GM13976 (cell line): ENCODE measurements at regions not wholly inside any gene's neighbourhood (a gene's known extent, or its start where the extent isn't known, plus 50 kb on each side); places are given as distances from the start of the nearest gene placed in this dataset.
"Not testable (repeated sequence)": the region's sequence is repeated elsewhere in the genome, so short reads cannot be mapped to it uniquely, and the experiment has no call there.

ENCODE experiments used
- DNase-seq: peaks from one replicate; pipeline ENCODE4 v3.0.0; 2012; ENCODE audit warnings: low spot score
- in situ Hi-C: fragments of 300-500 bp; cut with MboI; formaldehyde crosslinking; loops from one replicate; pipeline ENCODE4 v1.12.0; 2022; ENCODE audit warnings: low sequenced_read_pairs, mixed read lengths, inconsistent platforms; ENCODE audit not compliant: unreplicated experiment
- TF ChIP-seq, protein P1 (sequence below): IDR thresholded peaks from 2 replicates; pipeline ENCODE4 v1.5.1; 2012; ENCODE audit warnings: borderline replicate concordance, mild to moderate bottlenecking; ENCODE audit not compliant: insufficient read depth; ENCODE audit errors: extremely low read depth, missing control alignments, control extremely low read depth

DNA sequence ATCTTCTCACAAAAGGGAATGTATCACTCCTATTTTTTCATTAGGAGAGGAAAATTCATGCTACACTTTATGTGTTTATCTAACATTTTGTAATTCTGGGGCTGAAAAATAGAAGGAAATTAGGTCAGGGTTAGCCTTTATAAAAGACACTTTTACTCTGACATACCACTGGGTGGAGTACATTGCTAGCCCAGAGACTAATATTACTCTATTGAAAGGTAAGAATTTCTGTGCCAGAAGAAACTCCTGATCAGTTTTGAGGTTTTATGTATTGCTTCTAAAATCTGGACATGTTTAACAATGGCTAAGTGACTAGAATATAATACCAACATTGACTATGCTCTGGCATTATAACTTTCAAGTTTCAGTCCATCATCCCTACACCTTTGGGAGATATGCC, 724.6 kb downstream of the USP25 start:
- in situ Hi-C loops: no loop called here
- TF ChIP-seq, protein P1, sequence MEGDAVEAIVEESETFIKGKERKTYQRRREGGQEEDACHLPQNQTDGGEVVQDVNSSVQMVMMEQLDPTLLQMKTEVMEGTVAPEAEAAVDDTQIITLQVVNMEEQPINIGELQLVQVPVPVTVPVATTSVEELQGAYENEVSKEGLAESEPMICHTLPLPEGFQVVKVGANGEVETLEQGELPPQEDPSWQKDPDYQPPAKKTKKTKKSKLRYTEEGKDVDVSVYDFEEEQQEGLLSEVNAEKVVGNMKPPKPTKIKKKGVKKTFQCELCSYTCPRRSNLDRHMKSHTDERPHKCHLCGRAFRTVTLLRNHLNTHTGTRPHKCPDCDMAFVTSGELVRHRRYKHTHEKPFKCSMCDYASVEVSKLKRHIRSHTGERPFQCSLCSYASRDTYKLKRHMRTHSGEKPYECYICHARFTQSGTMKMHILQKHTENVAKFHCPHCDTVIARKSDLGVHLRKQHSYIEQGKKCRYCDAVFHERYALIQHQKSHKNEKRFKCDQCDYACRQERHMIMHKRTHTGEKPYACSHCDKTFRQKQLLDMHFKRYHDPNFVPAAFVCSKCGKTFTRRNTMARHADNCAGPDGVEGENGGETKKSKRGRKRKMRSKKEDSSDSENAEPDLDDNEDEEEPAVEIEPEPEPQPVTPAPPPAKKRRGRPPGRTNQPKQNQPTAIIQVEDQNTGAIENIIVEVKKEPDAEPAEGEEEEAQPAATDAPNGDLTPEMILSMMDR: no peak
- no peak for DNase-seq

DNA sequence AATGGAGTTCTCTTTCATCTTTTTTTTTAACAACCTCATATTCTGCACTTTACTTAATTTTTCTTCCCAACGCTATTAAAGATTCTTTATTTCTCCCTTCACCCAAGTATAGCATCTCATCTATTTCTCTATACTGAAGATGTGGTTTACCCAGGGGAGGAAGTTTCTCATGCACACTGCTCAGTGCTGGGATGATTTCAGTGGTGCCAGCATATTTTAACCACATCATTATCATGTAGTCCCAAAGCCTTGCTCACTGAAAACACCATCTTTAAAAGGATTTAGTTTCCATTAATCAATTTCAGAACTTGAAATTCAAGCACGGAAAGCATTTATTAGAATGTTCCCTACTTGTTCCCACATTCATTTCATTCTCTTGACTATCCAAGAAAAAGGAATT, 725.7 kb downstream of the USP25 start:
- DNase-seq: no peak
- TF ChIP-seq, protein P1: no peak
- in situ Hi-C loops: no loop called here

GRCh38 chr21:16455978-16456377, 726.2 kb downstream of the USP25 start:
- no peak for DNase-seq
- in situ Hi-C loops: no loop called here

GRCh38 chr21:16457498-16457897, 727.7 kb downstream of the USP25 start:
- in situ Hi-C loops: no loop called here
- TF ChIP-seq, protein P1: no peak

More at GRCh38 chr21:16455978-16456377, 726.2 kb downstream of the USP25 start:
- TF ChIP-seq, protein P1: no peak

GRCh38 chr21:16460936-16461335, 731.2 kb downstream of the USP25 start:
- in situ Hi-C loops: no loop called here
- TF ChIP-seq, protein P1: no peak
- DNase-seq: no peak

More at GRCh38 chr21:16457498-16457897, 727.7 kb downstream of the USP25 start:
- no peak for DNase-seq

DNA sequence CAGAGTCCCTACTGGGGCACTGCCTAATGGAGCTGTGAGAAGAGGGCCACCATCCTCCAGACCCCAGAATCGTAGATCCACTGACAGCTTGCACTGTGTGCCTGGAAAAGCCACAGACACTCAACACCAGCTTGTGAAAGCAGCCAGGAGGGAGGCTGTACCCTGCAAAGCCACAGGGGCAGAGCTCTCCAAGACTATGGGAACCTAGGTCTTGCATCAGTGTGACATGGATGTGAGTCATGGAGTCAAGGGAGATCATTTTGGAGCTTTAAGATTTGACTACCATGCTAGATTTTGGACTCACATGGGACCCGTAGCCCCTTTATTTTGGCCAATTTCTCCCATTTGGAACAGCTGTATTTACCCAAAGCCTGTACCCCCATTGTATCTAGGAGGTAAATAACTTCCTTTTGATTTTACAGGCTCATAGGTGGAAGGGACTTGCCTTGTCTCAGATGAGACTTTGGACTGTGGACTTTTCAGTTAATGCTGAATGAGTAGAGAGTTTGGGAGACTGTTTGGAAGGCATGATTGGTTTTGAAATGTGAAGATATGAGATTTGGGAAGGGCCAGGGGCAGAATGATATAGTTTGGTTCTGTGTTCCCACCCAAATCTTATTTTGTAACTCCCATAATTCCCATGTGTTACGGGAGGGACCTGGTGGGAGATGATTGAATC, 734.6 kb downstream of the USP25 start:
- DNase-seq, in situ Hi-C loops: not testable (repeated sequence)

DNA sequence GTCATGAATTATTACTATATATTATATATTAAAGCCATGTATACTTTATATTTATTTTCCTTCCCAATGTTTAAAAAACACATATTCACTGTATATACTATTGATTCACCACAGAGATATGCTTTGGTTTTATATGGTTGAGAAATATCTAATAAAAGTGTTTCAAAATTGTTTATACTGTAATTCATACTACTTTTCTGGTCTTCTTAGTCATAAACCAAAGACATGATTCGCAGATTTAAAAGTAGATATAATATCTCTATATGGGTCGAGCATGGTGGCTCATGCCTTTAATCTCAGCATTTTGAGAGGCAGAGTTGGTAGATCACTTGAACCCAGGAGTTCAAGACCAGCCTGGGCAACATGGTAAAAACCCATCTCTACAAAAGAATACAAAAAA, 738.4 kb downstream of the USP25 start:
- in situ Hi-C loops: no loop called here
- TF ChIP-seq, protein P1: no peak
- DNase-seq: no peak
